Islet precursor cell (in vitro differentiated cells): ENCODE measurements at regions not wholly inside any gene's neighbourhood (a gene's known extent, or its start where the extent isn't known, plus 50 kb on each side); places are given as distances from the start of the nearest gene placed in this dataset.
"Not testable (repeated sequence)": the region's sequence is repeated elsewhere in the genome, so short reads cannot be mapped to it uniquely, and the experiment has no call there.

Experiments
- DNase-seq: peaks from one replicate; pipeline ENCODE4 v3.0.0-alpha.2; 2018

- no peak for DNase-seq
Observed at GRCh38 chr17:71467719-71468118, 653.1 kb upstream of the SOX9 start.

- DNase-seq = peak; percentile 57
Observed at GRCh38 chr17:71470062-71470461, 650.8 kb upstream of the SOX9 start.

GRCh38 chr17:71472809-71473789 is 647.7 kb upstream of the SOX9 start:
- peak; percentile 78 for DNase-seq

GRCh38 chr17:71477356-71477755 is 643.5 kb upstream of the SOX9 start:
- no peak for DNase-seq

GRCh38 chr17:71480099-71480498 is 640.7 kb upstream of the SOX9 start:
- DNase-seq = no peak

- no peak for DNase-seq
Observed at GRCh38 chr17:71482625-71483024, 638.2 kb upstream of the SOX9 start.

GRCh38 chr17:71484546-71484945 is 636.3 kb upstream of the SOX9 start:
- DNase-seq = no peak

GRCh38 chr17:71485426-71485825 is 635.4 kb upstream of the SOX9 start:
- no peak for DNase-seq

GRCh38 chr17:71486261-71486660 is 634.6 kb upstream of the SOX9 start:
- no peak for DNase-seq

GRCh38 chr17:71488851-71489250 is 632.0 kb upstream of the SOX9 start:
- DNase-seq = no peak

- DNase-seq = no peak
Observed at GRCh38 chr17:71494062-71494855, 626.6 kb upstream of the SOX9 start.

- no peak for DNase-seq
Observed at GRCh38 chr17:71495420-71495819, 625.4 kb upstream of the SOX9 start.

GRCh38 chr17:71496552-71496951 is 624.3 kb upstream of the SOX9 start:
- no peak for DNase-seq

- DNase-seq = no peak
Observed at GRCh38 chr17:71500761-71501555, 619.9 kb upstream of the SOX9 start.

GRCh38 chr17:71501711-71502110 is 619.1 kb upstream of the SOX9 start:
- no peak for DNase-seq

GRCh38 chr17:71502443-71502842 is 618.4 kb upstream of the SOX9 start:
- DNase-seq = no peak

GRCh38 chr17:71503710-71504465 is 616.9 kb upstream of the SOX9 start:
- no peak for DNase-seq

- DNase-seq = peak; percentile 70
Observed at GRCh38 chr17:71505200-71505599, 615.6 kb upstream of the SOX9 start.

GRCh38 chr17:71505981-71506380 is 614.8 kb upstream of the SOX9 start:
- DNase-seq = no peak

GRCh38 chr17:71511266-71511995 is 609.4 kb upstream of the SOX9 start:
- DNase-seq = no peak

- not testable (repeated sequence) for DNase-seq
Observed at GRCh38 chr17:71513725-71514124, 607.1 kb upstream of the SOX9 start.

- no peak for DNase-seq
Observed at GRCh38 chr17:71516149-71516548, 604.7 kb upstream of the SOX9 start.
